ENCODE measurements at regions not wholly inside any gene's neighbourhood (a gene's known extent, or its start where the extent isn't known, plus 50 kb on each side); places are given as distances from the start of the nearest gene placed in this dataset.

DNA sequence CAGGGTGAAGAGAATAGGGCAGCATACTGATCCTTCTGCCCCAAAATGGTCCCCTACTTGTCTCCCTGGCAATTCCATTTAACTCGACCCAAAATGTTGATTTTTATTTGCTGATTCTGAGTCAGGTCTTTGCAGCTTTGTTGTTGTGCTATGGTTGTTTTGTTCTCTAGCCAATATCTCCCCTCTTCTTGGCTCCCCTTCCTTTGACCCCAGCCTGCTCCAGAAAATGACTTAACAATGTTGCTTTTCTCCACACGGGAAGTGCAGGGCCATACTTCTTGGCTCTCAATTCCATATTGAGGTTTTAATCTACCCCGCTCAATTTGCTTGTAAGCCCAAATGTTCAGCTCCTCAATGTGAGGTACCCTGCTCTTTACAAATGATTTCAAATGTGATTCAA lies 330.0 kb downstream of the RASEF start:
- Histone ChIP-seq H3K4me3 (ENCODE audit: low read depth in 1 of 2, low read length in 2 of 2) (no peak overlapping the region), H3K4me1 (ENCODE audit: control insufficient read depth in 1 of 2, insufficient read depth in 2 of 2, low read length in 2 of 2) (peaks cover 0 to 5% of the 10 kb centered on the region in 2 donors)

DNA sequence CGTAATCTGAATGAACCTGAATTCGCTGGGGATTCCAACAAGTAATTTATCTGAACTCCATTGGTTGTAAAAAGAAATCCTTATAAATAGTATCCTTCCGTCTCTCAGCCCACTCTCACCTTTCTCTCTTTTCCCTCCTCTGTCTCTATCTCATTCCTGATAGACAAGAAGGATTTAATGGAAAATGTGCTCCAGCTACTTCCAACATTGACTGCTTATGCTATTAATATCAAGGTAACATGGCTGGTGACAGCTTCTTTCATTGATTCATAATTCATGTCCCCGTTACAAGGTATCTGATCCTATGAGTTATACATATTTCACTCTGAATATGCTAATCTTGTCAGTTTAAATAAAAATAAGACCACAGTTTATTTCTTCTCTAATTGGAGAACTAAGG lies 326.8 kb downstream of the RASEF start:
- no peak overlapping the region for H3K9ac ChIP-seq (ENCODE audit: low read depth in 1 of 2, low read length in 2 of 2)
- no peak overlapping the region for H3K4me3 ChIP-seq (ENCODE audit: low read depth in 1 of 2, low read length in 2 of 2)
- no peak overlapping the region for H3K27ac ChIP-seq (ENCODE audit: low read depth, low read length)
- no peaks in the 10 kb centered on the region for H3K27me3 ChIP-seq (ENCODE audit: control insufficient read depth in 1 of 2, insufficient read depth in 2 of 2, low read length in 2 of 2)
- no peaks in the 10 kb centered on the region for H3K9me3 ChIP-seq (ENCODE audit: control insufficient read depth in 1 of 2, low read length in 2 of 2)
- H3K36me3 ChIP-seq (ENCODE audit: control insufficient read depth in 1 of 2, insufficient read depth in 2 of 2, low read length in 2 of 2), result no peaks in the 10 kb centered on the region
- peaks cover 0 to 5% of the 10 kb centered on the region in 2 donors for H3K4me1 ChIP-seq (ENCODE audit: control insufficient read depth in 1 of 2, insufficient read depth in 2 of 2, low read length in 2 of 2)

More for the DNA sequence above, 330.0 kb downstream of the RASEF start:
- Histone ChIP-seq H3K9ac (ENCODE audit: low read depth in 1 of 2, low read length in 2 of 2) (no peak overlapping the region), H3K9me3 (ENCODE audit: control insufficient read depth in 1 of 2, low read length in 2 of 2) (no peaks in the 10 kb centered on the region), H3K27me3 (ENCODE audit: control insufficient read depth in 1 of 2, insufficient read depth in 2 of 2, low read length in 2 of 2) (no peaks in the 10 kb centered on the region), H3K27ac (ENCODE audit: low read depth, low read length) (no peak overlapping the region), H3K36me3 (ENCODE audit: control insufficient read depth in 1 of 2, insufficient read depth in 2 of 2, low read length in 2 of 2) (no peaks in the 10 kb centered on the region)

DNA sequence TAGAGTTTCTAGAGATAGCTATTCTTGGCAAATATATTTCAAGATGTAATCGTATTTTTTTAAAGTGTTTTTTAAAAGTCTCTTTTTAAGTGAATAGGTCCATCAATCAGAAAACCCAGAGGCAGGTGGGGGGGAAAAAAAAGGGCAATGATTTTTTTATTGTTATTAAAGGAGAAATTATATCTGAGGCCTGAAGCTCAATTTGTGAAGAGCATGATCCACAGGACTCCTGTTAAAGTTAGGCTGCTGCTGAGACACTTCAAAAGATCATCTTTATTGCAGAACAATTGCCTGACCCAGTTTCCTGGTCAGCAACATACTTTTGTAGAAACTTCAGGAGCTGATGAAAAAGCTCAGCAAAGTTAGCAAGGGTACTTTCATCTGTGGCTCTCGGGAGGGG lies 326.2 kb downstream of the RASEF start:
- H3K9ac ChIP-seq (ENCODE audit: low read depth in 1 of 2, low read length in 2 of 2), result no peak overlapping the region
- peaks cover 0 to 5% of the 10 kb centered on the region in 2 donors for H3K4me1 ChIP-seq (ENCODE audit: control insufficient read depth in 1 of 2, insufficient read depth in 2 of 2, low read length in 2 of 2)
- no peaks in the 10 kb centered on the region for H3K9me3 ChIP-seq (ENCODE audit: control insufficient read depth in 1 of 2, low read length in 2 of 2)
- no peak overlapping the region for H3K27ac ChIP-seq (ENCODE audit: low read depth, low read length)
- no peak overlapping the region for H3K4me3 ChIP-seq (ENCODE audit: low read depth in 1 of 2, low read length in 2 of 2)
- H3K36me3 ChIP-seq (ENCODE audit: control insufficient read depth in 1 of 2, insufficient read depth in 2 of 2, low read length in 2 of 2), result no peaks in the 10 kb centered on the region
- no peaks in the 10 kb centered on the region for H3K27me3 ChIP-seq (ENCODE audit: control insufficient read depth in 1 of 2, insufficient read depth in 2 of 2, low read length in 2 of 2)

DNA sequence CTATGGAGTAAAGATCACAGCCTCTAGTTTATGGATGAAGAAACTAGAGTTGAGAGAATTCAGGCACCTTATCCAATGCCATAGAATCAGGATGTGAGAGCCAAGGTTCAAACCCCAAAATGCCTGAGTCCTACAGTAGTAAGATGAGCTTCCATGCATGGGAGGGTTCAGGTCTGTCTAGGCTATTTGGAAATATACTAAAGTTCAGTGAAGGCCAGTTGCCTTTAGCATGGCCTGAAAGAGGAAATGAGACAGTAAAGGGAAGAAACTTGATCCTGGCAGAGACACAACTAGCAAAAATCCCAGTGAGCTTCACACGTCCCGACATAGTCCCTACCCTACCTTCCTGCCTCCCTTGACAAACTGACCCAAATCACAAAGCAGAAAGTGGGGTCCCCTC lies 317.0 kb downstream of the RASEF start:
- Histone ChIP-seq H3K27ac (ENCODE audit: low read depth, low read length) (no peak overlapping the region), H3K4me3 (ENCODE audit: low read depth in 1 of 2, low read length in 2 of 2) (no peak overlapping the region), H3K9ac (ENCODE audit: low read depth in 1 of 2, low read length in 2 of 2) (no peak overlapping the region), H3K9me3 (ENCODE audit: control insufficient read depth in 1 of 2, low read length in 2 of 2) (no peaks in the 10 kb centered on the region), H3K4me1 (ENCODE audit: control insufficient read depth in 1 of 2, insufficient read depth in 2 of 2, low read length in 2 of 2) (no peaks in the 10 kb centered on the region), H3K27me3 (ENCODE audit: control insufficient read depth in 1 of 2, insufficient read depth in 2 of 2, low read length in 2 of 2) (no peaks in the 10 kb centered on the region), H3K36me3 (ENCODE audit: control insufficient read depth in 1 of 2, insufficient read depth in 2 of 2, low read length in 2 of 2) (no peaks in the 10 kb centered on the region)

DNA sequence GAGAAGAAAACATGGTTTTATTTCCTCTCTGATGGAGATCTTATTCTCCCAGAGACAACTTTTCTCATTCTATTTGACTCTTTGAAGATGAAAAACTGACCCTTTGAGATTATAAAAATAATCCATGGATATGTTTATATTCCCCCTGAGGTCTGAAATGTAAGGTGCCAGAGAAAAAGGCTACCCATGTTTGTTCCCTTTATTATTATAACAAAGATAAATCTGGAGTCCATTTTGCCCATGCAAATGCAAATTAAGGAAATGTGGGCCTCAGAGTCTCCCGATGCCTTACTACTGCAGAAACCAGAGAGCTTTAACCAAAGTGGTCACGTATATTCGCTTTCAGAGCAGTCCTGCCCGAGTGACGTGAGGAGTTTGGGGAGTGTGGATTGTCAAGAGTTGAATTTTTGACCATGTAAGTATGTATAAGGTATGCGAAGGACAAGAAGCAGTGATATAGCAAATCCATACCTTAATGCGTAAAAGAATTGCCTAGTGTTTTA lies 312.5 kb downstream of the RASEF start:
- Histone ChIP-seq H3K36me3 (ENCODE audit: control insufficient read depth in 1 of 2, insufficient read depth in 2 of 2, low read length in 2 of 2) (no peaks in the 10 kb centered on the region), H3K27me3 (ENCODE audit: control insufficient read depth in 1 of 2, insufficient read depth in 2 of 2, low read length in 2 of 2) (no peaks in the 10 kb centered on the region), H3K9ac (ENCODE audit: low read depth in 1 of 2, low read length in 2 of 2) (no peak overlapping the region), H3K4me3 (ENCODE audit: low read depth in 1 of 2, low read length in 2 of 2) (no peak overlapping the region), H3K27ac (ENCODE audit: low read depth, low read length) (no peak overlapping the region), H3K9me3 (ENCODE audit: control insufficient read depth in 1 of 2, low read length in 2 of 2) (no peaks in the 10 kb centered on the region), H3K4me1 (ENCODE audit: control insufficient read depth in 1 of 2, insufficient read depth in 2 of 2, low read length in 2 of 2) (no peaks in the 10 kb centered on the region)

DNA sequence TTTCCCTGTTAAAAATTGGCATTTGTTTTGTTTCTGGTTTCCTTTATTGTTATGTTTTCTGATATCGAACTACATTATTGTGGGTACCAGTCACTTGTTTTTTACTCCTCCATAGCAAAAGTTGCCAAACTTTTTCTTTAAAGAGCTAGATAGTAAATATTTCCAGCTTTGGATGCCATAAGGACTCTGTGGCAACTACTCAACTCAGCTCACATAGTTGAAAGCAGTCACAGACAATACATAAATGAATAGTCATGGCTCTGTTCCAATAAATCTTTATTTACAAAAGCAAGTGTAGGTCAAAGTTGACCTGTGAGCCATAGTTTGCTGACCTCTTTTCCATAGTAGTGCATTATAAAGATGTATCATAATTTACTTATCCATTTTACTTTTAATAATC lies 305.0 kb downstream of the RASEF start:
- no peaks in the 10 kb centered on the region for H3K9me3 ChIP-seq (ENCODE audit: control insufficient read depth in 1 of 2, low read length in 2 of 2)
- no peaks in the 10 kb centered on the region for H3K4me1 ChIP-seq (ENCODE audit: control insufficient read depth in 1 of 2, insufficient read depth in 2 of 2, low read length in 2 of 2)
- no peak overlapping the region for H3K9ac ChIP-seq (ENCODE audit: low read depth in 1 of 2, low read length in 2 of 2)
- no peaks in the 10 kb centered on the region for H3K27me3 ChIP-seq (ENCODE audit: control insufficient read depth in 1 of 2, insufficient read depth in 2 of 2, low read length in 2 of 2)
- H3K4me3 ChIP-seq (ENCODE audit: low read depth in 1 of 2, low read length in 2 of 2), result no peak overlapping the region
- H3K27ac ChIP-seq (ENCODE audit: low read depth, low read length), result no peak overlapping the region
- H3K36me3 ChIP-seq (ENCODE audit: control insufficient read depth in 1 of 2, insufficient read depth in 2 of 2, low read length in 2 of 2), result no peaks in the 10 kb centered on the region

DNA sequence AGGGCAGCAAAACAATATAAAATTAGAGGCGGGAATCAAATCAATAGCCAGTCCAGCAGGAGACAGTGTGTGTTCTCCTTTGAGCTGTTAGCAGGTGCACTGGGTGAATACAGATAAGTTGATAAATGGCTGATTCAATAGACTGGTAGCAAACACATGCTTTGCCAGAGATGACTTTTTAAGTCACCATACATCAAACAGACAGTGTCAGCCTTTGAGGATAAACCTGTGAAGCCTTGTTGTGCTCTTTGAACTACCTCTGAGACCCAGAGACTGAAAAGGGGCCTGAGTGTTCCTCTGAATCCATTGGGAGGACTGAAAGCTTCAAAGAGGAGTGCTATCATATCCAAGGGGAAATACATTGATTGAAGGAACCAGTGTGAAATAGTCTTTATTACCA lies 301.9 kb downstream of the RASEF start:
- Histone ChIP-seq H3K27ac (ENCODE audit: low read depth, low read length) (no peak overlapping the region), H3K9ac (ENCODE audit: low read depth in 1 of 2, low read length in 2 of 2) (no peak overlapping the region), H3K4me1 (ENCODE audit: control insufficient read depth in 1 of 2, insufficient read depth in 2 of 2, low read length in 2 of 2) (peaks cover 0 to 3% of the 10 kb centered on the region in 2 donors), H3K9me3 (ENCODE audit: control insufficient read depth in 1 of 2, low read length in 2 of 2) (no peaks in the 10 kb centered on the region), H3K4me3 (ENCODE audit: low read depth in 1 of 2, low read length in 2 of 2) (no peak overlapping the region), H3K27me3 (ENCODE audit: control insufficient read depth in 1 of 2, insufficient read depth in 2 of 2, low read length in 2 of 2) (no peaks in the 10 kb centered on the region), H3K36me3 (ENCODE audit: control insufficient read depth in 1 of 2, insufficient read depth in 2 of 2, low read length in 2 of 2) (no peaks in the 10 kb centered on the region)

DNA sequence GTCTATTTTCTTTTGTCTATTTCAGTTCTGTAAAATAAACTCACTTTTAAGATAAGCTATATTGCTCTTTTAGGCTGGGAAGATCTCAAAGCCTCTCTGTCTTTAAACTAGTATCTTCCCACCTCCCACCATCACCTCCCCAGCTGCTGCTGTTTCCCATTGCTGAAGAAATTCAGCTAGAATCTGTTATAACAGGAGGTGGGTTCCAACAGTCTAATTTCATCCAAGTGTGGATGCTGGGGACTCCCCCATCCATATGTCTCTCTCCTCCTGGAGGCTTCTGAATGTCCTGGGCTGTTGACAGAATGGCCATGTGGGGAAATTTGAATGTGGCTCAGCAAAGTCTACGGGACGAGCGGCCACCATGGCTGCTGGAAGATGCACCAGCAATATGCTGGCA lies 301.0 kb downstream of the RASEF start:
- H3K4me1 ChIP-seq (ENCODE audit: control insufficient read depth in 1 of 2, insufficient read depth in 2 of 2, low read length in 2 of 2), result peaks cover 0 to 3% of the 10 kb centered on the region in 2 donors
- H3K9me3 ChIP-seq (ENCODE audit: control insufficient read depth in 1 of 2, low read length in 2 of 2), result no peaks in the 10 kb centered on the region
- no peak overlapping the region for H3K4me3 ChIP-seq (ENCODE audit: low read depth in 1 of 2, low read length in 2 of 2)
- no peak overlapping the region for H3K27ac ChIP-seq (ENCODE audit: low read depth, low read length)
- no peak overlapping the region for H3K9ac ChIP-seq (ENCODE audit: low read depth in 1 of 2, low read length in 2 of 2)
- no peaks in the 10 kb centered on the region for H3K36me3 ChIP-seq (ENCODE audit: control insufficient read depth in 1 of 2, insufficient read depth in 2 of 2, low read length in 2 of 2)
- H3K27me3 ChIP-seq (ENCODE audit: control insufficient read depth in 1 of 2, insufficient read depth in 2 of 2, low read length in 2 of 2), result no peaks in the 10 kb centered on the region

DNA sequence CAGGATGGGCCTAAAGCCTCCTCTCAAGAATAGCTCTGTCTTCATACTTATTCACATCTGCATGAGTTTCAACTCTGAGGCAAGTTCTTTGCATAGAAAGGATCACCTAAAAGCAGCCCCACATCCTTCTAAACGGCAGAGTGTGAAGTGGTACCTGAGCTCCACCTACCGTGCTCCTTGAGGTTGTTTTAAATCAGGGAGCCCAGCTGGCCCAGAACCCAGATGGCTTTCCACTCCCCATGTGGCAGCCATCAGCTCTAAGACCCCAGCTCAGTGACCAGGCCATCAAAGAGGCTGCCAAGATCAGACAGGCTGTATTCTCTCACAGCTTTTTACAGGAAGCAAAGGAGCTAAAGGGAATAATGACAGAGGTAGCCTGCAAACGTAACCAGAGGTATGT lies 299.3 kb downstream of the RASEF start:
- H3K4me3 ChIP-seq (ENCODE audit: low read depth in 1 of 2, low read length in 2 of 2), result no peak overlapping the region
- no peaks in the 10 kb centered on the region for H3K9me3 ChIP-seq (ENCODE audit: control insufficient read depth in 1 of 2, low read length in 2 of 2)
- no peaks in the 10 kb centered on the region for H3K27me3 ChIP-seq (ENCODE audit: control insufficient read depth in 1 of 2, insufficient read depth in 2 of 2, low read length in 2 of 2)
- H3K9ac ChIP-seq (ENCODE audit: low read depth in 1 of 2, low read length in 2 of 2), result no peak overlapping the region
- H3K36me3 ChIP-seq (ENCODE audit: control insufficient read depth in 1 of 2, insufficient read depth in 2 of 2, low read length in 2 of 2), result no peaks in the 10 kb centered on the region
- no peak overlapping the region for H3K27ac ChIP-seq (ENCODE audit: low read depth, low read length)
- peaks cover 0 to 3% of the 10 kb centered on the region in 2 donors for H3K4me1 ChIP-seq (ENCODE audit: control insufficient read depth in 1 of 2, insufficient read depth in 2 of 2, low read length in 2 of 2)

DNA sequence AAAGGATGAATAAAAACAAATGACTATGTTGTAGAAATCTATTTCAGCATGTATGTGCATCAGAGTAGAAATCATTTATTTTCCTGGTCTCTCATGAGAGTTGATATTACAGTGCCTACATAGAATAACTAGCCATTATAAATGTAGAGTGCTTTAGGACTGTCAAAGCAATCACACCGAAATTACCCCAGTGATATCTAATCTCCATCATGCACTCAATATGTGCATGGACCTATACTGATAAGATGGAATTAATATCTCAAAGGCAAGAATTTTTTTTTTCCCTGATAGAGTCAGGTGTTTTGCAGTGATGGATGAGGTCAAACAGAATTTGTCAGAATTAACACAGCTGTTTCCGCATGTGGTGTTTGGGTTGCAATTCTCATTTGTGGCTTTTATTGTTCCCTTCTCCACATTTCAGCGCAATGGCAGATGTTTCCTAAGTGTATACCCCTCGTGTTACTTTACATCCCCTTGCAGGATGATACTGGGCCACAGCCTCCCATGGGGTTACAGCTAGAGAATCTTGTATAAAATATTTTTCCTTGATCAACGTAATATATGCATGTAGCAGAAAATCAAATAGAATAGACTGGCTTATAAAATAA lies 298.8 kb downstream of the RASEF start:
- H3K27ac ChIP-seq (ENCODE audit: low read depth, low read length), result no peak overlapping the region
- no peaks in the 10 kb centered on the region for H3K9me3 ChIP-seq (ENCODE audit: control insufficient read depth in 1 of 2, low read length in 2 of 2)
- peaks cover 0 to 3% of the 10 kb centered on the region in 2 donors for H3K4me1 ChIP-seq (ENCODE audit: control insufficient read depth in 1 of 2, insufficient read depth in 2 of 2, low read length in 2 of 2)
- H3K9ac ChIP-seq (ENCODE audit: low read depth in 1 of 2, low read length in 2 of 2), result no peak overlapping the region
- no peak overlapping the region for H3K4me3 ChIP-seq (ENCODE audit: low read depth in 1 of 2, low read length in 2 of 2)
- H3K27me3 ChIP-seq (ENCODE audit: control insufficient read depth in 1 of 2, insufficient read depth in 2 of 2, low read length in 2 of 2), result no peaks in the 10 kb centered on the region
- H3K36me3 ChIP-seq (ENCODE audit: control insufficient read depth in 1 of 2, insufficient read depth in 2 of 2, low read length in 2 of 2), result no peaks in the 10 kb centered on the region

Data from duodenal mucosa (tissue), 2 donors.